PC-9 (cell line): ENCODE measurements at regions not wholly inside any gene's neighbourhood (a gene's known extent, or its start where the extent isn't known, plus 50 kb on each side); places are given as distances from the start of the nearest gene placed in this dataset.

Source experiments
- CTCF ChIP-seq: fragments of 200-600 bp; sonication (generic); conservative IDR thresholded peaks from 2 replicates; pipeline ENCODE4 v1.6.1; 2017; ENCODE audit warnings: mixed run types, antibody characterized with exemption, mild to moderate bottlenecking, moderate library complexity
- EZH2 ChIP-seq: fragments of 200-600 bp; sonication (generic); IDR thresholded peaks from 2 replicates; pipeline ENCODE4 v1.8.0; 2017; ENCODE audit warnings: antibody characterized with exemption, low read depth

GRCh38 chr20:6232436-6232835 is 109.6 kb upstream of the FERMT1 start:
- TF ChIP-seq CTCF = no peak
- no peak for TF ChIP-seq EZH2
